Fibroblast of villous mesenchyme (primary cell): ENCODE measurements at regions not wholly inside any gene's neighbourhood (a gene's known extent, or its start where the extent isn't known, plus 50 kb on each side); places are given as distances from the start of the nearest gene placed in this dataset.

ENCODE experiments used
- DNase-seq: peaks from one replicate; pipeline ENCODE4 v3.0.0-alpha.2; 2010; ENCODE audit warnings: low read depth
- H3K4me3 ChIP-seq: 2 replicates; pipeline ENCODE4 v1.5.1; 2011; ENCODE audit warnings: low read depth, mild to moderate bottlenecking, low read length
- TF ChIP-seq, protein P1 (sequence below): IDR thresholded peaks from 2 replicates; pipeline ENCODE4 v1.5.1; 2012; ENCODE audit warnings: low read depth, mild to moderate bottlenecking, low read length; ENCODE audit not compliant: insufficient read depth

GRCh38 chr6:131357501-131357900, 215.5 kb upstream of the ARG1 start:
- H3K4me3 ChIP-seq = no peak overlapping the region
- TF ChIP-seq, protein P1, sequence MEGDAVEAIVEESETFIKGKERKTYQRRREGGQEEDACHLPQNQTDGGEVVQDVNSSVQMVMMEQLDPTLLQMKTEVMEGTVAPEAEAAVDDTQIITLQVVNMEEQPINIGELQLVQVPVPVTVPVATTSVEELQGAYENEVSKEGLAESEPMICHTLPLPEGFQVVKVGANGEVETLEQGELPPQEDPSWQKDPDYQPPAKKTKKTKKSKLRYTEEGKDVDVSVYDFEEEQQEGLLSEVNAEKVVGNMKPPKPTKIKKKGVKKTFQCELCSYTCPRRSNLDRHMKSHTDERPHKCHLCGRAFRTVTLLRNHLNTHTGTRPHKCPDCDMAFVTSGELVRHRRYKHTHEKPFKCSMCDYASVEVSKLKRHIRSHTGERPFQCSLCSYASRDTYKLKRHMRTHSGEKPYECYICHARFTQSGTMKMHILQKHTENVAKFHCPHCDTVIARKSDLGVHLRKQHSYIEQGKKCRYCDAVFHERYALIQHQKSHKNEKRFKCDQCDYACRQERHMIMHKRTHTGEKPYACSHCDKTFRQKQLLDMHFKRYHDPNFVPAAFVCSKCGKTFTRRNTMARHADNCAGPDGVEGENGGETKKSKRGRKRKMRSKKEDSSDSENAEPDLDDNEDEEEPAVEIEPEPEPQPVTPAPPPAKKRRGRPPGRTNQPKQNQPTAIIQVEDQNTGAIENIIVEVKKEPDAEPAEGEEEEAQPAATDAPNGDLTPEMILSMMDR = no peak
- no peak for DNase-seq

DNA sequence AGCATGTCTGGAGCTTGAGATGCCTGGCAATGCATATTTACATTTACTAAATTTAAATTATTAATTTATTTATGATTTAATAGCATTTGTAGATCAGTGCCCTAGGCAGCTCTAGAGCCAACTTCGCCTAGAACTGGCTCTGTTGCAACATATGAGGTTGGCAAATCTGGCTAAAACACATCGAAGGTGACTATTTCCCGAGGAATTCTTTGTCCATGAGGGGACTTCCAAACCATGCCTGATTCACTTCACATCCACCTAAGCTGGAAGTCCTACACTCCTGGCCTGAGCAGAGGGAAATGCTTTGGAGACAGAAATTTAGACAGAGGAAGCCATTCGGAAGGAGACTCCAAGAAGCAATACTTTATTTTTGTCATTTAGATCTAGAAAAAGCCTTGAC, 211.0 kb upstream of the ARG1 start:
- TF ChIP-seq, protein P1 = no peak
- no peak overlapping the region for H3K4me3 ChIP-seq
- no peak for DNase-seq

- no peak overlapping the region for H3K4me3 ChIP-seq
- no peak for DNase-seq
- TF ChIP-seq, protein P1 = no peak
Measured at GRCh38 chr6:131362696-131363095, 210.3 kb upstream of the ARG1 start.

DNA sequence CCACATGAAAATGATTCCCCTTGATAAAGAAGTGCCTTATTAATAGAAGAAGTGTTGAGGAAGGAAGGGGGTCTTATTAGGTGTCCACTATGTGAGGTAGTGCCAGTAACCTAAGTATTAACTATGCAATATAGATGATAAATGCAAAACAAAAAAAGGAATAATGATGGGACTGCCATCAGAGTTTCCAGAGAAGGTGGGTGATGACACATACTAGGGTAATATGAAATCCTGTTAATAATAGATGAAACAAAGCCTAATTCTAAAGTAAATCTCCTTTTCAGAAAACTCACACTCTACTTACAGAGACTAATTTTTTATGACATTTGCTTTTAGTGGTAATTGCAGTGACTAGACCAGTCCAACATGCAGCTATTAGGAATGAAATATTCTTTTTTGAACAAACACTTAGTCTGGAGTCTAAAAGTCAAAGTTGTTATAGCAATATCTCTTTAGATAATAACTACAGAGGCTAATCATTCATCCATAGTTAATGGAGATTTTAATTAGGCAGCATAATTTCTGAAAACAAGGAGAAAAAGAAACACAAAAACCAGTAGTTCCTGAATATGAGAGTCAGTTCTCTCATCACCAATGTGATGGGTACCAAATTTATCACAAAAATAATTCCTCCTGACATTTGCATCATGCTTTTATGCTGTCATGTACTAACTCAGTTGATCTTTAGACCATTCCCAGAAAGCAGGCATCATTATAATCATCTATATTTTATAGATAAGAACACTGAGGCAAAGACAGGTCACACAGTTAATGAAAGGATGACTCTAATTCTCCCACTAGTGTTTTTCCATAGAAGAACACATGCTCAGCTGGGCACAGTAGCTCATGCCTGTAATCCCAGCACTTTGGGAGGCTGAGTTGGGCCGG, 208.8 kb upstream of the ARG1 start:
- DNase-seq = no peak
- TF ChIP-seq, protein P1 = no peak
- H3K4me3 ChIP-seq = no peak overlapping the region

- H3K4me3 ChIP-seq = no peak overlapping the region
- TF ChIP-seq, protein P1 = no peak
- DNase-seq = no peak
Measured at GRCh38 chr6:131366223-131366622, 206.8 kb upstream of the ARG1 start.

DNA sequence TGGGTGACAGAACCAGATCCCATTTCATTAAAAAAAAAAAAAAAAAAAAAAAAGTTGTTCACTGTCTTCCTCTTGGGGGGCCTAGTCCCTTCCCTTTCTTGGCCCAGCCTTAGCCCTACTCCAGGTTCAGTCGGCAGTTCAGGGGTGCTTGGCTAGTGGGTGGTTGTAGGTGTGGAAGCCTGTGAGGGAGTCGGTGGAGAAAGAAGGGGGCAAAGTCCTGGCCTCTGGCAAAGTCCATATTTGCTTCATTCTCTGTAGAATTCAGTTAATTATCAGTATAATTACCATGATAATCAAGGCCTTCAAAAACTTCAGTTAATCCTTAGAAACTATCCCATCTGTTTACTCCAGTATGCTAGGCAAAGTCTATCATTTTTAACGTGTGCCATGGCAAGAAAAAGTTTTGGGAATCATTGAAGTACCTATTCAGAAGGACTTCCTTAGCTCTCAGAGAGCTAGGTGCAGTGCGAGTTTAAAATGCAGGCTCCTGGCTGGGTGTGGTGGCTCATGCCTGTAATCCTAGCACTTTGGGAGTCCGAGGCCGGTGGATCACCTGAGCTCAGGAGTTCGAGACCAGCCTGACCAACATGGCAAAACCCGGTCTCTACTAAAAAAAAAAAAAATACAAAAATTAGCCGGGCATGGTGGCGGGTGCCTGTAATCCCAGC, 205.7 kb upstream of the ARG1 start:
- TF ChIP-seq, protein P1 = no peak
- DNase-seq = no peak
- no peak overlapping the region for H3K4me3 ChIP-seq
